Activated CD4-positive, alpha-beta T cell treated with anti-CD3 and anti-CD28 coated beads, Interleukin-2, Interleukin-4, amounts not matched to agents 100 ng/mL and 50 ng/mL, durations not matched to agents 16 hours and 8 hours (primary cell): ENCODE measurements at regions not wholly inside any gene's neighbourhood (a gene's known extent, or its start where the extent isn't known, plus 50 kb on each side); places are given as distances from the start of the nearest gene placed in this dataset.
"Not testable (repeated sequence)": the region's sequence is repeated elsewhere in the genome, so short reads cannot be mapped to it uniquely, and the experiment has no call there.

Experiments
- DNase-seq: peaks from one replicate; pipeline ENCODE4 v3.0.0-alpha.2; 2020; ENCODE audit warnings: low spot score

GRCh38 chr12:38480594-38480993 lies 164.0 kb downstream of the ALG10B start:
- DNase-seq, result no peak

GRCh38 chr12:38484821-38485449 lies 168.4 kb downstream of the ALG10B start:
- no peak for DNase-seq

GRCh38 chr12:38488866-38489265 lies 172.3 kb downstream of the ALG10B start:
- no peak for DNase-seq

- no peak for DNase-seq
Observed at GRCh38 chr12:38490073-38490472, 173.5 kb downstream of the ALG10B start.

- no peak for DNase-seq
Observed at GRCh38 chr12:38490941-38491340, 174.4 kb downstream of the ALG10B start.

- no peak for DNase-seq
Observed at GRCh38 chr12:38501481-38501880, 184.9 kb downstream of the ALG10B start.

- no peak for DNase-seq
Observed at GRCh38 chr12:38501991-38502390, 185.4 kb downstream of the ALG10B start.

GRCh38 chr12:38502415-38502814 lies 185.8 kb downstream of the ALG10B start:
- DNase-seq, result no peak

GRCh38 chr12:38507839-38508238 lies 191.3 kb downstream of the ALG10B start:
- no peak for DNase-seq

- no peak for DNase-seq
Observed at GRCh38 chr12:38508246-38508645, 191.7 kb downstream of the ALG10B start.

GRCh38 chr12:38515912-38516311 lies 199.3 kb downstream of the ALG10B start:
- no peak for DNase-seq

- DNase-seq, result no peak
Observed at GRCh38 chr12:38516418-38516817, 199.8 kb downstream of the ALG10B start.

GRCh38 chr12:38523920-38524319 lies 207.3 kb downstream of the ALG10B start:
- no peak for DNase-seq

GRCh38 chr12:38527631-38528030 lies 211.1 kb downstream of the ALG10B start:
- DNase-seq, result no peak

GRCh38 chr12:38528527-38528926 lies 212.0 kb downstream of the ALG10B start:
- DNase-seq, result no peak

GRCh38 chr12:38529281-38529680 lies 212.7 kb downstream of the ALG10B start:
- not testable (repeated sequence) for DNase-seq

- no peak for DNase-seq
Observed at GRCh38 chr12:38538319-38538718, 221.7 kb downstream of the ALG10B start.

GRCh38 chr12:38540156-38540555 lies 223.6 kb downstream of the ALG10B start:
- DNase-seq, result no peak

- DNase-seq, result no peak
Observed at GRCh38 chr12:38541849-38542248, 225.3 kb downstream of the ALG10B start.

GRCh38 chr12:38543151-38543550 lies 226.6 kb downstream of the ALG10B start:
- no peak for DNase-seq

GRCh38 chr12:38544330-38545066 lies 227.9 kb downstream of the ALG10B start:
- DNase-seq, result no peak

- DNase-seq, result no peak
Observed at GRCh38 chr12:38547586-38547985, 231.0 kb downstream of the ALG10B start.

- DNase-seq, result no peak
Observed at GRCh38 chr12:38555620-38556591, 239.3 kb downstream of the ALG10B start.
